ENCODE measurements at regions not wholly inside any gene's neighbourhood (a gene's known extent, or its start where the extent isn't known, plus 50 kb on each side); places are given as distances from the start of the nearest gene placed in this dataset.

DNA sequence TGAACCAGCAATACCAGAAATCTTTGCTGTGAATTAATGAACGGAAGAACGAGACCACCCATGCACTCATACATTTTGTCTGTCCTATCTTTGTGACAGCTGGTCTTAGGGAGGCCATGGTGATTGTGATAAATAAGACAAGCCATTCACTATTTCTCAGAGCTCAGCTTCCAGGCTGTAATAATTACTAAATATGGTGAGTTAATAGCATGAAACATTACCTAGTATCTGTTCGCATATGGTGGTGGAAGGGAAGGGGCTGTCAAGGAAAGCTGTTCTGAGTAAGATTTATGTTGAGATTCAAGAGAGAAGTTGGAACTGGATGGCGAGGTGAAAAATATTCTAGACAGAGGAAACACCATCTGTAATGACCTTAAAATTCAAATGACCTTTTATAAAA is 719.0 kb upstream of the ZNF385D start:
- TF ChIP-seq TP53 (CRISPR knock-in tag; IDR thresholded peaks at IDR 0.05): no peak
- TF ChIP-seq, protein P1, sequence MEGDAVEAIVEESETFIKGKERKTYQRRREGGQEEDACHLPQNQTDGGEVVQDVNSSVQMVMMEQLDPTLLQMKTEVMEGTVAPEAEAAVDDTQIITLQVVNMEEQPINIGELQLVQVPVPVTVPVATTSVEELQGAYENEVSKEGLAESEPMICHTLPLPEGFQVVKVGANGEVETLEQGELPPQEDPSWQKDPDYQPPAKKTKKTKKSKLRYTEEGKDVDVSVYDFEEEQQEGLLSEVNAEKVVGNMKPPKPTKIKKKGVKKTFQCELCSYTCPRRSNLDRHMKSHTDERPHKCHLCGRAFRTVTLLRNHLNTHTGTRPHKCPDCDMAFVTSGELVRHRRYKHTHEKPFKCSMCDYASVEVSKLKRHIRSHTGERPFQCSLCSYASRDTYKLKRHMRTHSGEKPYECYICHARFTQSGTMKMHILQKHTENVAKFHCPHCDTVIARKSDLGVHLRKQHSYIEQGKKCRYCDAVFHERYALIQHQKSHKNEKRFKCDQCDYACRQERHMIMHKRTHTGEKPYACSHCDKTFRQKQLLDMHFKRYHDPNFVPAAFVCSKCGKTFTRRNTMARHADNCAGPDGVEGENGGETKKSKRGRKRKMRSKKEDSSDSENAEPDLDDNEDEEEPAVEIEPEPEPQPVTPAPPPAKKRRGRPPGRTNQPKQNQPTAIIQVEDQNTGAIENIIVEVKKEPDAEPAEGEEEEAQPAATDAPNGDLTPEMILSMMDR (IDR thresholded peaks at IDR 0.05): no peak
- TF ChIP-seq, protein P2, sequence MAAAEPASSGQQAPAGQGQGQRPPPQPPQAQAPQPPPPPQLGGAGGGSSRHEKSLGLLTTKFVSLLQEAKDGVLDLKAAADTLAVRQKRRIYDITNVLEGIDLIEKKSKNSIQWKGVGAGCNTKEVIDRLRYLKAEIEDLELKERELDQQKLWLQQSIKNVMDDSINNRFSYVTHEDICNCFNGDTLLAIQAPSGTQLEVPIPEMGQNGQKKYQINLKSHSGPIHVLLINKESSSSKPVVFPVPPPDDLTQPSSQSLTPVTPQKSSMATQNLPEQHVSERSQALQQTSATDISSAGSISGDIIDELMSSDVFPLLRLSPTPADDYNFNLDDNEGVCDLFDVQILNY (CRISPR knock-in tag; IDR thresholded peaks at IDR 0.05): no peak
- TF ChIP-seq, protein P3, sequence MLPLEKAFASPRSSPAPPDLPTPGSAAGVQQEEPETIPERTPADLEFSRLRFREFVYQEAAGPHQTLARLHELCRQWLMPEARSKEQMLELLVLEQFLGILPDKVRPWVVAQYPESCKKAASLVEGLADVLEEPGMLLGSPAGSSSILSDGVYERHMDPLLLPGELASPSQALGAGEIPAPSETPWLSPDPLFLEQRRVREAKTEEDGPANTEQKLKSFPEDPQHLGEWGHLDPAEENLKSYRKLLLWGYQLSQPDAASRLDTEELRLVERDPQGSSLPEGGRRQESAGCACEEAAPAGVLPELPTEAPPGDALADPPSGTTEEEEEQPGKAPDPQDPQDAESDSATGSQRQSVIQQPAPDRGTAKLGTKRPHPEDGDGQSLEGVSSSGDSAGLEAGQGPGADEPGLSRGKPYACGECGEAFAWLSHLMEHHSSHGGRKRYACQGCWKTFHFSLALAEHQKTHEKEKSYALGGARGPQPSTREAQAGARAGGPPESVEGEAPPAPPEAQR (CRISPR knock-in tag; IDR thresholded peaks at IDR 0.05): no peak
- TF ChIP-seq, protein P4, sequence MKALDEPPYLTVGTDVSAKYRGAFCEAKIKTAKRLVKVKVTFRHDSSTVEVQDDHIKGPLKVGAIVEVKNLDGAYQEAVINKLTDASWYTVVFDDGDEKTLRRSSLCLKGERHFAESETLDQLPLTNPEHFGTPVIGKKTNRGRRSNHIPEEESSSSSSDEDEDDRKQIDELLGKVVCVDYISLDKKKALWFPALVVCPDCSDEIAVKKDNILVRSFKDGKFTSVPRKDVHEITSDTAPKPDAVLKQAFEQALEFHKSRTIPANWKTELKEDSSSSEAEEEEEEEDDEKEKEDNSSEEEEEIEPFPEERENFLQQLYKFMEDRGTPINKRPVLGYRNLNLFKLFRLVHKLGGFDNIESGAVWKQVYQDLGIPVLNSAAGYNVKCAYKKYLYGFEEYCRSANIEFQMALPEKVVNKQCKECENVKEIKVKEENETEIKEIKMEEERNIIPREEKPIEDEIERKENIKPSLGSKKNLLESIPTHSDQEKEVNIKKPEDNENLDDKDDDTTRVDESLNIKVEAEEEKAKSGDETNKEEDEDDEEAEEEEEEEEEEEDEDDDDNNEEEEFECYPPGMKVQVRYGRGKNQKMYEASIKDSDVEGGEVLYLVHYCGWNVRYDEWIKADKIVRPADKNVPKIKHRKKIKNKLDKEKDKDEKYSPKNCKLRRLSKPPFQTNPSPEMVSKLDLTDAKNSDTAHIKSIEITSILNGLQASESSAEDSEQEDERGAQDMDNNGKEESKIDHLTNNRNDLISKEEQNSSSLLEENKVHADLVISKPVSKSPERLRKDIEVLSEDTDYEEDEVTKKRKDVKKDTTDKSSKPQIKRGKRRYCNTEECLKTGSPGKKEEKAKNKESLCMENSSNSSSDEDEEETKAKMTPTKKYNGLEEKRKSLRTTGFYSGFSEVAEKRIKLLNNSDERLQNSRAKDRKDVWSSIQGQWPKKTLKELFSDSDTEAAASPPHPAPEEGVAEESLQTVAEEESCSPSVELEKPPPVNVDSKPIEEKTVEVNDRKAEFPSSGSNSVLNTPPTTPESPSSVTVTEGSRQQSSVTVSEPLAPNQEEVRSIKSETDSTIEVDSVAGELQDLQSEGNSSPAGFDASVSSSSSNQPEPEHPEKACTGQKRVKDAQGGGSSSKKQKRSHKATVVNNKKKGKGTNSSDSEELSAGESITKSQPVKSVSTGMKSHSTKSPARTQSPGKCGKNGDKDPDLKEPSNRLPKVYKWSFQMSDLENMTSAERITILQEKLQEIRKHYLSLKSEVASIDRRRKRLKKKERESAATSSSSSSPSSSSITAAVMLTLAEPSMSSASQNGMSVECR (CRISPR knock-in tag; IDR thresholded peaks at IDR 0.05; ENCODE audit: borderline replicate concordance): no peak
- TF ChIP-seq RORB (CRISPR knock-in tag; IDR thresholded peaks at IDR 0.05): no peak
- TF ChIP-seq, protein P5, sequence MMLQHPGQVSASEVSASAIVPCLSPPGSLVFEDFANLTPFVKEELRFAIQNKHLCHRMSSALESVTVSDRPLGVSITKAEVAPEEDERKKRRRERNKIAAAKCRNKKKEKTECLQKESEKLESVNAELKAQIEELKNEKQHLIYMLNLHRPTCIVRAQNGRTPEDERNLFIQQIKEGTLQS (CRISPR knock-in tag; conservative IDR thresholded peaks at IDR 0.05): no peak
- TF ChIP-seq, protein P6, sequence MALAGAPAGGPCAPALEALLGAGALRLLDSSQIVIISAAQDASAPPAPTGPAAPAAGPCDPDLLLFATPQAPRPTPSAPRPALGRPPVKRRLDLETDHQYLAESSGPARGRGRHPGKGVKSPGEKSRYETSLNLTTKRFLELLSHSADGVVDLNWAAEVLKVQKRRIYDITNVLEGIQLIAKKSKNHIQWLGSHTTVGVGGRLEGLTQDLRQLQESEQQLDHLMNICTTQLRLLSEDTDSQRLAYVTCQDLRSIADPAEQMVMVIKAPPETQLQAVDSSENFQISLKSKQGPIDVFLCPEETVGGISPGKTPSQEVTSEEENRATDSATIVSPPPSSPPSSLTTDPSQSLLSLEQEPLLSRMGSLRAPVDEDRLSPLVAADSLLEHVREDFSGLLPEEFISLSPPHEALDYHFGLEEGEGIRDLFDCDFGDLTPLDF (CRISPR knock-in tag; IDR thresholded peaks at IDR 0.05): no peak
- no peak for TF ChIP-seq ZNF232 (CRISPR knock-in tag; IDR thresholded peaks at IDR 0.05)
- no peak for TF ChIP-seq FOXJ3 (CRISPR knock-in tag; IDR thresholded peaks at IDR 0.05; ENCODE audit: borderline replicate concordance)
- TF ChIP-seq, protein P7, sequence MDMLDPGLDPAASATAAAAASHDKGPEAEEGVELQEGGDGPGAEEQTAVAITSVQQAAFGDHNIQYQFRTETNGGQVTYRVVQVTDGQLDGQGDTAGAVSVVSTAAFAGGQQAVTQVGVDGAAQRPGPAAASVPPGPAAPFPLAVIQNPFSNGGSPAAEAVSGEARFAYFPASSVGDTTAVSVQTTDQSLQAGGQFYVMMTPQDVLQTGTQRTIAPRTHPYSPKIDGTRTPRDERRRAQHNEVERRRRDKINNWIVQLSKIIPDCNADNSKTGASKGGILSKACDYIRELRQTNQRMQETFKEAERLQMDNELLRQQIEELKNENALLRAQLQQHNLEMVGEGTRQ (CRISPR knock-in tag; IDR thresholded peaks at IDR 0.05): no peak
- TF ChIP-seq, protein P8, sequence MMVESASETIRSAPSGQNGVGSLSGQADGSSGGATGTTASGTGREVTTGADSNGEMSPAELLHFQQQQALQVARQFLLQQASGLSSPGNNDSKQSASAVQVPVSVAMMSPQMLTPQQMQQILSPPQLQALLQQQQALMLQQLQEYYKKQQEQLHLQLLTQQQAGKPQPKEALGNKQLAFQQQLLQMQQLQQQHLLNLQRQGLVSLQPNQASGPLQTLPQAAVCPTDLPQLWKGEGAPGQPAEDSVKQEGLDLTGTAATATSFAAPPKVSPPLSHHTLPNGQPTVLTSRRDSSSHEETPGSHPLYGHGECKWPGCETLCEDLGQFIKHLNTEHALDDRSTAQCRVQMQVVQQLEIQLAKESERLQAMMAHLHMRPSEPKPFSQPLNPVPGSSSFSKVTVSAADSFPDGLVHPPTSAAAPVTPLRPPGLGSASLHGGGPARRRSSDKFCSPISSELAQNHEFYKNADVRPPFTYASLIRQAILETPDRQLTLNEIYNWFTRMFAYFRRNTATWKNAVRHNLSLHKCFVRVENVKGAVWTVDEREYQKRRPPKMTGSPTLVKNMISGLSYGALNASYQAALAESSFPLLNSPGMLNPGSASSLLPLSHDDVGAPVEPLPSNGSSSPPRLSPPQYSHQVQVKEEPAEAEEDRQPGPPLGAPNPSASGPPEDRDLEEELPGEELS (CRISPR knock-in tag; IDR thresholded peaks at IDR 0.05): no peak
- no peak for TF ChIP-seq IRF2 (CRISPR knock-in tag; IDR thresholded peaks at IDR 0.05; ENCODE audit: borderline replicate concordance, low read depth)

Data from WTC11 (cell line).